Bone marrow (tissue), 2 donors: ENCODE measurements at regions not wholly inside any gene's neighbourhood (a gene's known extent, or its start where the extent isn't known, plus 50 kb on each side); places are given as distances from the start of the nearest gene placed in this dataset.

Source experiments
- DNase-seq, 2 donors: peaks; one replicate each; lab custom pipeline; 2025; lab: John Stamatoyannopoulos, UW

- DNase-seq = no peak
Observed at GRCh38 chr1:238001818-238002217, 111.1 kb upstream of the ZP4 start.

GRCh38 chr1:237999426-238000052 is 108.8 kb upstream of the ZP4 start:
- no peak for DNase-seq

DNA sequence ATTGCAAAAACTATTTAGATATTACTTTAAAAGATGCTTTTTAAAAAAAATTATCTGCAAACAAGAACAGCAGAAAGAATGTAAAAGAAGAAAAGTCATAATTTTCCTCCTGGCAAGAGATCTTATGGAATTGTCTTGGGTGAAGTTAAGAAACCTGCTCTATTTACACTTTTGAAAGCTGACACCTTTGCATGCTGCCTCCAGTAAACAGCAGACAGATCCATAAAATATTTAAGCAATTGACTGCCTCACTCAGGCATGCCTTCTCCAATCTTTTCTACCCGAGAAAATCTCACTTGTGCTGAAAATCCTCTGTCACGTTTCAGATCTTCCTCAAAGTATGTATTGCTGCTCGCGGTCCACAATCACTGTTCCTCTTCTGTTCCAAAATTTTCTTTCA is 107.9 kb upstream of the ZP4 start:
- DNase-seq = no peak

GRCh38 chr1:237983496-237983895 is 92.8 kb upstream of the ZP4 start:
- no peak for DNase-seq

DNA sequence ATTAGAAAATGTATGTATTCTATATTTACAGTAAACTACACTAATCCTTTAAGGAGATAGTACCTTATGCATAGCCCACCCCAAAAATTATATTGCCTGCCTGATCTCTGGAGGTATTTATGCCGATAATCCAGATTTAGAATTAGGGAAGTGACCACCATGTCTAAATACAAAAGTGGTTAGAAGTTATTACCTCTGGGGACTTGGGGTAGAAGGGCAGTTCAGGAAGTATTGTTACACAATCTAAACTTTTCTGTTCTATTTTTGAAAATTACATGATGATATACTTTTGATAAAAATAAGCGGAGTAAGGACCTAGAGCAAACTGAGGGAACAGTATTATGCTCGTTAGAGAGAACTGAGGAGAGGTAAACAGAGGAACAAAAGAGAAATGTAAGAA is 90.5 kb upstream of the ZP4 start:
- DNase-seq = no peak

- no peak for DNase-seq
Observed at GRCh38 chr1:237976331-237976730, 85.6 kb upstream of the ZP4 start.

DNA sequence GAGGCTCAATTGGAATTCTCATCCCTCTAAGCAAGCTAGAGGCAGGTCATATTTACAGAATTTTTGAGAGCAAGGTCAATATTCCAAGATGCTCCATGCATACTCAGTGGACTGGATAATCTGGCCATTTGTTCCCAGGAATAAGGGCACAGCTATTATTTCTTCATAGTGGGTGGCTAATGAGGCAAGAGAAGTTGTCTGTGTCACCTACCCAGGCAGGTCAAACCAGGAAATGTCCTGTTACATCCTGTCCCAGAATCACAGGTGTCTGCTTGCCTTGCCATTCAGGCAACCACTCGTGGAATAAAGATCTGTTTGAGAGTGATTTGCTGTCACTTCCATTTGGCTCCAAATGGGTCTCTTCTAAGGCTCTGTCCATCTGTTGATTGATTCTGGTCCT is 85.2 kb upstream of the ZP4 start:
- no peak for DNase-seq

GRCh38 chr1:237975376-237975775 is 84.7 kb upstream of the ZP4 start:
- DNase-seq = no peak

DNA sequence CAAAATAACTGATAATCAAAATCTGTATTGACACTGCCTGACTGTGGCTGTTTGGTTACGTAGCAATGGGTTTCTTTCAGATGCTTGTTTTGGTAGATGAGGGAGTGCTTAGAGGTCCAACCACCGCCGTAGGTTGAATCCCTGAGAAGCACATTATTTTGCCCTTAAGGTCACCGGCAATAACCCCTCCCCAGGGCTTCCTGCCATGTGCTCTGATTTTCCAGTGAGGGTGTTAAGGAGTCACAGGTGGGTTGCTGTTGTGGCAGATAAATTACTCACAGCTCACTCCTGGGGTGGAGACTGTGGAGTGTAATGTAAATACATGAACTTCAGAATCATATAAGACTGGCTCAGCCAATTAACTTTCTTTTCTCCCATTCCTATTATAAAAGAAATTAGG is 81.5 kb upstream of the ZP4 start:
- no peak for DNase-seq

- DNase-seq = no peak
Observed at GRCh38 chr1:237962985-237963384, 72.3 kb upstream of the ZP4 start.

GRCh38 chr1:237961754-237962153 is 71.0 kb upstream of the ZP4 start:
- no peak for DNase-seq

DNA sequence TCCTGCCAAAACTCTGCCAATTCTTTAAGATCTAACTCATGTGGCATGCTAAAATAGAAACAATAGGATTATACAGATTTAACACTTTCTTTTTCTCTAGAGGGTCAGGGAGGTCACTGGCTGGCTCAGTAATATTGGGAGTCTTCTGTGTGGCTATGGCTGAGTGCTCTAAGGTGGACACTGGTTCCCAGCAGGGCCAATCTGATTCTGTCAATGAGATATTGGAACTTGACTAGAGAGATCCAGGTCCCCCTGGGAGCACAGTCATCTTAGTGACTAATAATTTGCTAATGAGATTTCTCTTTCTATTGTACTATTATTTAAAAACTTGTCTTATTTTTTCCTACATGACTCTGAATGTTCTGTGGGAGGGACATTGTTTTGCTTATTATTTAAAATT is 69.1 kb upstream of the ZP4 start:
- DNase-seq = no peak

DNA sequence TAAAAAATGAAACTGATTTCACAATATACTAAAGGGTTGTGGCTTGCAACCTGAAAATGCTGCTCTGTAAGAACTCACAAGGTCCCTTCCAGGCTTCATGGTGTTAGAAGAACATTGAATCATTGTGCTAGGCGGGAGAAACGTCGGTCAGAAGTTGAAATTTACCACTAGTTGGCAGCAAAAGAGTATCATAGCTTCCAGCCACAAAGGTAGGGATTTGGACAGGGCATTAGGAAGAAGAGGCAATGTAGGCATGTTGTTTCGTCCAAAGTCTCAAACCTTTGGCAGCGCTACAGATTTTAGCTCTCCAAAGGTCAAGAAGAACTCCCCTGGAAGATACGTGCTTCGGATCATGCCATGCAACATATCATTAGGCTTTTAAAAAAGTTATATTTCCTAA is 62.5 kb upstream of the ZP4 start:
- DNase-seq = no peak
